T-helper 9 cell (primary cell): ENCODE measurements at regions not wholly inside any gene's neighbourhood (a gene's known extent, or its start where the extent isn't known, plus 50 kb on each side); places are given as distances from the start of the nearest gene placed in this dataset.

Experiments used
- DNase-seq: peaks from one replicate; pipeline ENCODE4 v3.0.0-alpha.2; 2020

DNA sequence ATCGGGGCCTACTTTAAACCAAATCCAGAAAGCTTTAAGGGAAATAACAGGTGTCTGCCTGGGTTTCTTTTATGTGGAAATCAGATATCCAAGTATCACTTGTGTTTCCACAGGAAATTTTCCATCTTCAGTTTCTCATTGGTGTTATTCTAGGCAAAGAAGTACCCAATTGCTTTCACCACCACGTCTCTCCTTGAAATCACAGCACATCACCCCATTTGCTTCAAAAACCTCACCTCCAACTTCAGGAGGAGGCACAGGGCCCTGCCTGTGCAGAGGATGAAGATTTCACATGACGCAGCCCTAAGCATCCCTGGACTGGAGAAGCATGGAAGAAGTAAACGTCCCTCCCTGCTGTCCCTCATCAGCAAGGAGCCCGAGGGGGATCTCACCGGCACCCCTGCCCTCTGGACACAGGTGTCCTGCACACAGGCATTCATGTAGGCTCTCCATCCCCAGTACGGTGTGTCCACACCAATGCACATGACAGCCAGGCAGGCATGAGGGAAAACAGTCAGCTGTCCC, 182.3 kb downstream of the TBXT start:
- DNase-seq = no peak

GRCh38 chr6:165984729-165985275, 182.8 kb downstream of the TBXT start:
- DNase-seq = no peak

DNA sequence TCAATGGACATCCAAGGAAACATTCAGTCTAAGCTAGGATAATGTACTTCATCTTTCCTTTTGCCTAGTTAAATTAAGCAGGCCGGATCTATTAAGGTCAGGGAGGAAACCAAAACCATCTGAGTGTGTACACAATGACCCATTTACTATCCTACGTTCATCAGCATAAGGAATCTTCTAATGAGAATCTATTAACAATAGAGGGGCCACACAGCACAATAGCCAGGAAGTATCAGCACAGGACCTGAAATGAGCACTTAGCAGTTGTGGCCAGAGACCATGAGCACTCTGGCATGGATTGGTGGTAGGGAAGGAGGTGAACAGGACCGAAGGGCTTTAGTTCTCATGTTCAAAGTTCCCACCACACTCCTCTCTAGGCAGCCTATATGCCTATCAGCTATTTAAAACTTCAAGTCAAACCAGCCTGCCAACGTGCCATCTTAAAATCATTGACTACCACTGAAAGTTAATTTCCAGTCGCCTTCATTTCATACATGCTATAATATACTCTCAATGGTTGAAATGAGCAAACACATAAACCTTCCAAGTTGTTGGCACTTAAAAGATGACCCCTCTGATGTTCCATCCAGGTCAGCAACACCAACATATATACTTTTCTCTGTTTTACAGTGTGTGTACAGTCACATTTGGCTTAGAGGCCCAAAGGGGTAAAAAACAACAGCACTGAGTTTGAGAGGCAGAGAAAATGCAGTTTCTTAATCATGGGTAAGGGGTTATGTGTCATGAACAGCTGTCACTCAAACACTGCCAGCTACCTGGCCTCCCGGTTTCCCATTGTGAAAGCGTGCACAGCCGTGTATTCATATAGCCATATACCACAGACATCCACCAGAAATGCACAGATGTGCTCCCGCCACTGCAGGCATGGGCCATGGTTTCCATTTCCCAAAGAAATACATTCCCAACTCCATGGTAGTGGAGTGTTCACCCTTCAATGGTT, 184.3 kb downstream of the TBXT start:
- no peak for DNase-seq

DNA sequence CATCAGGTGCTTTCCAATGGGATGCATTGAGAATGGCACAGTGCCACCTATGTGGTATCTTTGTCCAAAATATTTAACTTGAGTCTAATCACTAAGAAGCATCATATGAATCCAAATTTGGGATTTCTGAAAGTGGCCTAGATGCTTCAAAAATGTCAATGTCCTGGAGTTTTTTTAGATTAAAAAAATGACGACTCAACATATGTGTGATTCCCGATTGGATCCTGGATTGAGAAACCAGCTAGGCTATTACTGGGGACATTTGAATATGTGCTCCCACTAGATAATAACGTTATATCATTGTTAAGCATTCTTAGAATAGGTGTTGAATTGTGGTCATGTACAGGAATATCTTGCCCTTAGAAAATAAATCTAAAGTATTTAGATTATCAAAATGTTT, 189.2 kb downstream of the TBXT start:
- DNase-seq = no peak

- no peak for DNase-seq
Observed at GRCh38 chr6:165976684-165977083, 191.0 kb downstream of the TBXT start.

- no peak for DNase-seq
Observed at GRCh38 chr6:165974817-165975216, 192.8 kb downstream of the TBXT start.

GRCh38 chr6:165973473-165973872, 194.2 kb downstream of the TBXT start:
- no peak for DNase-seq

DNA sequence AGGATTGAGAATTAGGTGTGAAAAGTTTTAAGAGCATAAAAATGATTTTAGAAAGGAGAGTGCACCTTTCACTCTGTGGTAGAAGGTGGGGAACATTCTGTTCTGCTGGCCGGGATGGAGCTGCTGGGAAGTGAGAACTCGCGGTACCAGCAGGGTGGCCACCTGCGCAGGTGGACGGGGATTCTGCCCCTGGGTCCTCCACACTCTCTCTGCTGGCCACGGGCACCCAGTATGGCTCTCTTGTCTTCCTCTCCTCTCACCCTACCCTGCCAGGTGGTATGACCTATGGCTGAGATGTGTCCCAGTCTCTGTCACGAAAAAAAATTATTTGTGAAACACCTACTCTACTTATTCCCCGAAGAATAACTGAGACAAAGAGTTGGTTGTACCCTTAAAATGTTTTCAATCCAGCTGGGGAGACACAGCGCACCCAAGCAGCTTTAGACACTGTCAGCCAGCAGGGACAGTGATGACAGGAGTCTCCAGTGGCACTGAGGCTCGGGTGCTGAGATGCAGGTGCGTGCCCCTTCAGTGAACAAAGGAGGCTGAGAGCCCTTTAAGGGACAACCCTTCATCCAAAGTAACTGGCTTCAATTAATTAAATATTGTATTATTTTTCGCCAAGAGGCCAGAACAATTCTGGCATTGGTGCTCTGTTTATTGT, 195.4 kb downstream of the TBXT start:
- no peak for DNase-seq

GRCh38 chr6:165971202-165971601, 196.4 kb downstream of the TBXT start:
- DNase-seq = no peak

GRCh38 chr6:165970001-165970400, 197.7 kb downstream of the TBXT start:
- no peak for DNase-seq

DNA sequence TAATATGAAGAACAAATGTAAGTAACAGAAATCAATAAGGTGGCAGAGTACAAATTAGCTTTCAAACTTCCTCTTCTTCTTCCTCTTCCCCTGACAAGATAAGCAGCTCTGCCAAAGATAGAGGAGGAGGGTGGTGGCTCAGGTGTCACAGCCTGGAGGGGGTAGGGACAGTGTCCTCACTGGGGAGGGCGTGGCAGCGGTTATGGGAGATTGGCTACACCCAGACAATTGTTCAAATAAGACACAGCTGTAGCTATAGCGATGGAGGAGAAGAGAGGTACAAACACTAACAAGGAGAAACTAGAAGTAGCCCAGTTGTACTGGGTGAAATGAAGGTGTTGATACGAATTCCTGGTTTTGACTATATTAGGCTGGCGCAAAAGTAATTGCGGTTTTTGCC, 198.5 kb downstream of the TBXT start:
- no peak for DNase-seq

GRCh38 chr6:165968408-165968807, 199.2 kb downstream of the TBXT start:
- DNase-seq = no peak

DNA sequence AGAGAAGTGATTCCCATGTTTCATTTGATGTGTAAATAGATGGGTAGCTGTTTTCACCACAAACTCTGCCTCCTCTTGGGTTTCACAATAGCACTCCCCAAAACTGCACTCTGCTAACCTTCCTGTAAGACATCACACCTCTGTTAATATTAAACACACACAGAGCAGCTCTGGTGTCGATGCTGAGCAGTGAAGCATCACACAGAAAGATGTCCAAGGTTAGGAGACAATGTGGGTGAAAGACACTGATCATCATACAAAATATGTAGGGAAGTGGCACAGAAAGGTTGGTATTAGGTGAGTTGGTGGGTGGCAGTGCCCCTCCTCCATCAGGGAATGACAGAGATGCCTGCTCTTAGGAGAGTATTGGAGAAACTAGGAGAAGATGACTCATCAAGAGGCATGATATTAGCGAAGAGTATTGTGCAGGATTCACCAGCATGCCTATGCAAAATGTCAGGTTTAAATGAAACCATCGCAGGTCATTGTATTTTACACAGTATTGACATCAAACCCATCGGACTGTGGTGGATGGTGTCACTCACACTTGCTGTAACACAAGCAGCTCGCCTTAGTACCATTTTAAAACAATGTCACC, 199.7 kb downstream of the TBXT start:
- DNase-seq = no peak

DNA sequence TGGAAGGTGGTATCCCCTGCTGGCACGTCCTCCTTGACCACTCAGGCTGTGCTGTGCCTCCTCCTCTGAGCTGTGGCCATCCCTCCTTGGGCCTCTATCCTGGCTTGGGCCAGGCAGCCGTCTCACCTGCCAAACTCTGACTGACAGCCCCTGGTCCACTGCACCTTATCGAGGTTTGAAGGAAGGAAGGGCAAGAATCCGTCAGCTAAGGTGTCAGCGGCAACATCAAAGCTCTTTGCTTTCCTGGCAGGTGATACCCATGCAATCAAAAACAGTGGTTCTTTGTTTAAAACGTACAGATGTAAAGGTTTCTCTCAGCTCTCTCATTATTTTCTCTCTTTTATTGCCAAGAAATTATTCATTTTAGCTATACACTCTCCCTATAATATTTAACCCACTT, 203.9 kb downstream of the TBXT start:
- DNase-seq = no peak

DNA sequence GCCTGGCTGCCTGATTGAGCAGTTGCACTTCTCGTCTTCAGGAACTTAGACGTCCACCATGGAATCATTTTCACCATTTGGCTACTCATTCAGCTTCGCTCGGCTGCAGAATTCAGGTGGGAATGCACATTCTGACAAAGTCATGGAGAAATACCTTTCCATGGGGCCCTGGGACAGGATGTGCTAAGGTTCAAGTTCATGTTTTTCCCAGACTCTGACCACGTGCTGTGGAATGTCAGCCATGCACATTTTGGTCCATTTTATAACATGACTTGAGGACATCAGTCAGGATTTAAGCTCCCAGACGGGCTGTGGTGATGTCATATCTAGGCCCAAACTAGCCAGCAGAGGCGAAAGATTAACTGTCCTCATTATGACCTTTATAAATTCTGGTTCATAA, 205.3 kb downstream of the TBXT start:
- DNase-seq = no peak

DNA sequence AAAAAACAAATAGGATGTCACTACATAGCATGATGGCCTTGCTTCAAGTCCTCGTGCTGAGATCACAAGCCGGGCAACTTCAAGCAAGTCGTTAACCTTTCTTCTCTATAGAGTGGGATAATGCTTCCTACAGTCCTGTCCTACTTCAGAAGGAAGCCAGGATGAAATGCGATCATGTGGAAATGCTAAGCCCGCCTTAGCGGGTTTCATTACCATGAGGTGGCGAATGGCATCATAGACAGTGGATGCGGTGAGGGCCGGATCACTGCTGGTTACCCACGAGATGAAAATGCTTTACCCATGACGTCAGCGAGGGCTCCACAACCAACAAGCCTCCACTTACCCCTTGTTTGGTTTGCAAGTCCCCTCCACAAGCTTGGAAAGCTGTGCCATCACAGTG, 206.4 kb downstream of the TBXT start:
- no peak for DNase-seq

DNA sequence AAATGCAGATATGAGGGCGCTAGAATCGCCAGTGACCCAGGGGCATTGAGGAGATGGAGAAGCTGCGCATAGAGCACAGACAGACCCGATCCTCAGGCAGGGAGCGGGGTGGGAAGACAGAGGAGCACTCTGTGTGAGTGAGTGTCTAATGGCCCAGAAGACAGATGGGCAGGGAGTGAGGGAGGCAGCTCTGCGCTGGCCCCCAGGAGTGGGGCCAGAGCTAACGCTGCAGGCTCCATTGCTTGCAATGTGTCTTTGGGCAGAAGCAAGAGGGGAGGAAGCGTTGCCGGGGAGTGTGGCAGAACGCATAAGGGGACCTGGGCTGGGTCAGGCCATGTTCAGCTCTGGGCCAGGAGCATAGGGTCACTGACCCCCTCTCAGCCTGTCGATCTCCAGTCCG, 207.0 kb downstream of the TBXT start:
- no peak for DNase-seq

- no peak for DNase-seq
Observed at GRCh38 chr6:165959627-165960026, 208.0 kb downstream of the TBXT start.

- DNase-seq = no peak
Observed at GRCh38 chr6:165956874-165957273, 210.8 kb downstream of the TBXT start.

DNA sequence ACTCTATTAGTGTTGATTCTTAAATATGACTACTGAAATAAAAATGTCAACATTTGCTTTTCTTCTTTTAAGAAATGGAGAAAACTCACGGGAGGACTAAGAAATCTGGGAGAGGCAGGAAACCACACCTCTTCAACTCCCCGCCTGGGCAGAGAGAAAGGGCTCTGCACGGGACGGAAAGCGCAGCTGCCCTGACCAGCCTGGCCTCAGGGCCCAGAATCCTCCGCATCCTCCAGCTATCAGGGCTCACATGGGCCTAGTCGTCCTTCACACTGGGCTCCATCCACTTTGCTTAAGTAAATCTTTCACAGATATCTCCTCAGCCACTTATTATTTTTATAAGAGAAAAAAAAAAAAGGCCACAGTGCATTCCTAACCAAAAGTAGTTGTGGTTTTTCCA, 215.1 kb downstream of the TBXT start:
- no peak for DNase-seq

DNA sequence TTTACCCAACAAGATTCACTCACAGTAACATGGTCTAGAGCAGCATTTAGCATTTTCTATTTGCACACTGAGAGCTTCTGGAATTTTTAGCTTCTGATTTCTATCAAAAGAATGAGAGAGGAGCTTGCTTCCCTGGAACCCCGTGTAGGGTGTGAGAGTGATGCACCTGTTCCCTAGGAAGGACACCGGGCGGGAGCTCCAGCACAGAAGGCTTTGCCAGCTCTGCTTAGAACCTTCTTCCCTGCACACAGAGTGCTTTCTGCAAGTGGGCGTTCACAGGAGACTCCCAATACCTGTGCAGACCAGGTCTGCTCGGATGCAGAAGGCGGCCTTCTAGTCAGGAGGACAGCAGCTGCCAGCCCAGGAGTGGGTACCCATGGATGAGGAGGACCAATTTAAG, 217.3 kb downstream of the TBXT start:
- no peak for DNase-seq

GRCh38 chr6:165949324-165949723, 218.3 kb downstream of the TBXT start:
- no peak for DNase-seq

- DNase-seq = no peak
Observed at GRCh38 chr6:165944002-165944466, 223.6 kb downstream of the TBXT start.
